Esophagus squamous epithelium (tissue), 5 donors: ENCODE measurements at regions not wholly inside any gene's neighbourhood (a gene's known extent, or its start where the extent isn't known, plus 50 kb on each side); places are given as distances from the start of the nearest gene placed in this dataset.

Experiments
- DNase-seq: peaks from one replicate; lab custom pipeline; 2025; lab: John Stamatoyannopoulos, UW
- H3K27ac ChIP-seq, 4 donors: fragments of 200-600 bp; sonication (generic); one replicate each; pipeline ENCODE4 v1.5.1; 2016 to 2019; ENCODE audit warnings: mild to moderate bottlenecking in 1 of 4
- H3K27me3 ChIP-seq, 4 donors: fragments of 200-600 bp; sonication (generic); 1 replicate in 3 of 4; 2 replicates in 1 of 4; pipeline versions ENCODE4 v1.5.1 to v1.6.0; 2017 to 2021; ENCODE audit warnings: antibody characterized with exemption in 1 of 4
- H3K36me3 ChIP-seq, 3 donors: fragments of 200-600 bp; sonication (generic); one replicate each; pipeline ENCODE4 v1.5.1; 2016 to 2019
- H3K4me1 ChIP-seq, 3 donors: fragments of 200-600 bp; sonication (generic); one replicate each; pipeline ENCODE4 v1.5.1; 2017 to 2019
- H3K4me3 ChIP-seq, 4 donors: fragments of 200-600 bp; sonication (generic); 1 replicate in 3 of 4; 2 replicates in 1 of 4; pipeline ENCODE4 v1.5.1; 2016 to 2019; ENCODE audit warnings: mild to moderate bottlenecking in 2 of 4, moderate library complexity in 1 of 4
- H3K9me3 ChIP-seq, 3 donors: fragments of 200-600 bp; sonication (generic); one replicate each; pipeline ENCODE4 v1.5.1; 2016 to 2019
- POLR2A ChIP-seq, 4 donors: fragments of 450-650 bp; IDR thresholded peaks; one replicate each; pipeline ENCODE4 v1.6.1; 2017; ENCODE audit warnings: antibody characterized with exemption in 4 of 4, mild to moderate bottlenecking in 4 of 4, moderate library complexity in 3 of 4
- WGBS, 2 donors: methylation state at CpG; one replicate each; pipeline ENCODE4 v1.1.5; 2018; 5-methylcytosine and 5-hydroxymethylcytosine counted together
- intact Hi-C: fragments of 100-400 bp; cut with DNase I; formaldehyde crosslinking; loops from one replicate; pipeline ENCODE4 v1.15.0; 2022
- TF ChIP-seq, protein P1 (sequence below), 6 experiments: fragments of 450-650 bp in 4 of 6; fragments of 200-600 bp in 2 of 6; sonication (generic) in 2 of 6; IDR thresholded peaks; one replicate each; pipeline ENCODE4 v1.5.1; 2016 to 2019; ENCODE audit warnings: antibody characterized with exemption in 6 of 6, mild to moderate bottlenecking in 4 of 6, moderate library complexity in 4 of 6
- donor health status: DM: yes; HTN: yes; CAD: no.

DNA sequence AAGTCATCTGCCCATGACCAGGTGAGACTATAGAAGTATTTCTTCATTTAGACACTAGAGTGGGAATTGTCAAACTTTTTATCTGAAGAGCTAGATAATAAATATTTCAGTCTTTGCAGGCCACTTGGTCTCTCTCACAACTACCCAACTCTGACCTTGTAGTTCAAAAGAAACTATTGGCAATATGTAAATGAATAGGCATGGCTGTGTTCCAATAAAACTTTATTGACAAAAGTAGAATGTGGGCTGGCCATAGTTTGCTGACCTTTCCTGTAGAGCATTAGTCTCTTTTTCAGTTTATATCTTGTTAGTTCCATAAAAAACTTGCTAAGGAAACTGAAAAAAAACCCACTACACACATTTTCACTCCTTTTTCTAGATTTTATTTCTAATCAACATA lies 535.5 kb downstream of the PRR16 start:
- no peak for TF ChIP-seq POLR2A (IDR thresholded peaks at IDR 0.05)
- TF ChIP-seq, protein P1, sequence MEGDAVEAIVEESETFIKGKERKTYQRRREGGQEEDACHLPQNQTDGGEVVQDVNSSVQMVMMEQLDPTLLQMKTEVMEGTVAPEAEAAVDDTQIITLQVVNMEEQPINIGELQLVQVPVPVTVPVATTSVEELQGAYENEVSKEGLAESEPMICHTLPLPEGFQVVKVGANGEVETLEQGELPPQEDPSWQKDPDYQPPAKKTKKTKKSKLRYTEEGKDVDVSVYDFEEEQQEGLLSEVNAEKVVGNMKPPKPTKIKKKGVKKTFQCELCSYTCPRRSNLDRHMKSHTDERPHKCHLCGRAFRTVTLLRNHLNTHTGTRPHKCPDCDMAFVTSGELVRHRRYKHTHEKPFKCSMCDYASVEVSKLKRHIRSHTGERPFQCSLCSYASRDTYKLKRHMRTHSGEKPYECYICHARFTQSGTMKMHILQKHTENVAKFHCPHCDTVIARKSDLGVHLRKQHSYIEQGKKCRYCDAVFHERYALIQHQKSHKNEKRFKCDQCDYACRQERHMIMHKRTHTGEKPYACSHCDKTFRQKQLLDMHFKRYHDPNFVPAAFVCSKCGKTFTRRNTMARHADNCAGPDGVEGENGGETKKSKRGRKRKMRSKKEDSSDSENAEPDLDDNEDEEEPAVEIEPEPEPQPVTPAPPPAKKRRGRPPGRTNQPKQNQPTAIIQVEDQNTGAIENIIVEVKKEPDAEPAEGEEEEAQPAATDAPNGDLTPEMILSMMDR (IDR thresholded peaks at IDR 0.05): no peak
- H3K4me3 ChIP-seq: no peak overlapping the region
- H3K4me1 ChIP-seq: no peaks in the 10 kb centered on the region
- no peaks in the 10 kb centered on the region for H3K36me3 ChIP-seq
- H3K9me3 ChIP-seq: peaks cover 0 to 4% (median 0%) of the 10 kb centered on the region in 3 donors
- no peaks in the 10 kb centered on the region for H3K27me3 ChIP-seq
- no peak for DNase-seq
- intact Hi-C loops: no loop called here
- H3K27ac ChIP-seq: no peak overlapping the region

DNA sequence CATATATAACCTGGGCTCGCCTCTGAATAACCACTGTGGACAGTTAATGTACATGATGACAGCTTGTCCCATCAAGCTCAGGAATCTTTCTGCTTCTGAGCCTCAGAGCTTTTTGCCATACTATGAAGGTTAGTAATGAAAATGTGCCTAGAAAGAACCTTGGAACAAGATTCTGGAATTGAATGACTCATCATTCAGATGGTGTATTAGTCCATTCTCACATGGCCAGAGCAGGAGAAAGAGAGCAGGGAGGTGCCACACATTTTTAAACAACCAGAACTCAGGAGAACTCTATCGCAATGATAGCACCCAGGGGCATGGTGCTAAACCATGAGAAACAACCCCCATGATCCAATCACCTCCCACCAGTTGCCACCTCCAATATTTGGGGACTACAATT lies 542.1 kb downstream of the PRR16 start:
- H3K4me1 ChIP-seq: no peaks in the 10 kb centered on the region
- H3K36me3 ChIP-seq: no peaks in the 10 kb centered on the region
- no peak overlapping the region for H3K27ac ChIP-seq
- H3K9me3 ChIP-seq: no peaks in the 10 kb centered on the region
- no peaks in the 10 kb centered on the region for H3K27me3 ChIP-seq
- no peak overlapping the region for H3K4me3 ChIP-seq
- TF ChIP-seq, protein P1 (IDR thresholded peaks at IDR 0.05): no peak
- TF ChIP-seq POLR2A (IDR thresholded peaks at IDR 0.05): no peak
- no peak for DNase-seq
- intact Hi-C loops: no loop called here
- 89 to 91% methylated on average over 2 of the region's 2 CpGs for WGBS, 2 donors

DNA sequence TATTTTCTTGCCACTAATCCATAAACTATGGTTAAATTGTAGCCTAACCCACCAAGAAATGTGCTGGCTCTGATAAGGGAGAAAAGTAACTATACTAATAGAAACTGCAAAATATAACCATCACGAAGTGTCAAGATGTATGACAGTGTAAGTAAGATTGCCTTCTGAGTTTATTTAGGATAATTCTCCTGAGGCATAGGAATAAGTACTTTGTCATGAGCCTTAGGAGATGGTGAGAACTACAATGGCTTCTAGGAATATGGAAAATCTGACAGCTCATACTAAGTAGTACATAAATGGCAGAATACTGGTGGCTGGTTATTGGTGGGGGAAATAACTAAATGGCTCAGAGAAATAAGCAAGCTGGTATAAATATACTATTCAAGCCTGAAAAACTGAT lies 543.9 kb downstream of the PRR16 start:
- Histone ChIP-seq H3K4me1 (no peaks in the 10 kb centered on the region), H3K27ac (no peak overlapping the region), H3K9me3 (no peaks in the 10 kb centered on the region), H3K4me3 (no peak overlapping the region), H3K27me3 (no peaks in the 10 kb centered on the region), H3K36me3 (no peaks in the 10 kb centered on the region)
- intact Hi-C loops: no loop called here
- TF ChIP-seq, protein P1 (IDR thresholded peaks at IDR 0.05): no peak
- no peak for TF ChIP-seq POLR2A (IDR thresholded peaks at IDR 0.05)
- 77 to 83% methylated on average over 1 of the region's 1 CpG for WGBS, 2 donors
- DNase-seq: no peak

DNA sequence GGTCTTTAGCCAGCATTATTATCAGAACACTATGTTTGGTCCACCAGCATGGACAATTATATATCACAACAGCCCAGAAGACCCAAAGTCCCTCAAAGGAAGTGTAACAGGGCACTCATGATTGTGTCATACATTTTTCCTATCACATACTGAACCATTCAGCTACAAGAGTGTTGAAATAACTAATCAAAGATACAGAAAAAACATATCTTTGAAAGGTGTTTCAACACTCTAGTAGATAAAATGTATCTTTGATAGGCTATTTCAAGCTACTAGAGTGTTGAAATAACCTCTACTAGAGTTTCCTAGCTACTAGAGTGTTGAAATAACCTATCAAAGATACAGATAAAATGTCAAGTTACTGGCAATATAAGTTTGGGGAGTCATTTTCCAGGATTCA lies 545.0 kb downstream of the PRR16 start:
- TF ChIP-seq POLR2A (IDR thresholded peaks at IDR 0.05): no peak
- TF ChIP-seq, protein P1 (IDR thresholded peaks at IDR 0.05): no peak
- Histone ChIP-seq H3K36me3 (no peaks in the 10 kb centered on the region), H3K9me3 (no peaks in the 10 kb centered on the region), H3K4me3 (no peak overlapping the region), H3K27me3 (no peaks in the 10 kb centered on the region), H3K4me1 (no peaks in the 10 kb centered on the region), H3K27ac (no peak overlapping the region)
- intact Hi-C loops: no loop called here
- DNase-seq: no peak

DNA sequence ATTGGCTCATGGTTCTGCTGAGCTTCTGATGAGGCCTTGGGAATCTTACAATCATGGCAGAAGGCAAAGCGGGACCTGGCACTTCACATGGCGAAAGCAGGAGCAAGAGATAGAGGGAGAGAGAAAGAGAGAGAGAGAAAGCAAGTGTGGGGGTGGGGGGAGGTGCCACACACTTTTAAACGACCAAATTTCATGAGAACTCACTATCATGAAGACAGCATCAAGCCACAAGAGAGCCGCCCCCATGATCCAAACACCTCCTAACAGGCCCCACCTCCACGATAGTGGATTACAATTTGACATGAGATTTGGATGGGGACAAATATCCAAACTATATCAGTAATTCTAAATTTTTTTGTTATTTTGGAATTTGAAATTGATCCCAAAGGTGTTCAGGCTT lies 553.9 kb downstream of the PRR16 start:
- WGBS, 2 donors: 71 to 78% methylated on average over 5 of the region's 5 CpGs
- intact Hi-C loops: no loop called here
- no peak for TF ChIP-seq POLR2A (IDR thresholded peaks at IDR 0.05)
- TF ChIP-seq, protein P1 (IDR thresholded peaks at IDR 0.05): no peak
- no peak overlapping the region for H3K4me3 ChIP-seq
- H3K36me3 ChIP-seq: no peaks in the 10 kb centered on the region
- no peaks in the 10 kb centered on the region for H3K27me3 ChIP-seq
- no peaks in the 10 kb centered on the region for H3K4me1 ChIP-seq
- DNase-seq: no peak
- no peak overlapping the region for H3K27ac ChIP-seq
- H3K9me3 ChIP-seq: no peaks in the 10 kb centered on the region
